CD4-positive, alpha-beta T cell treated with Interleukin-10 for 1 hour (primary cell): ENCODE measurements at regions not wholly inside any gene's neighbourhood (a gene's known extent, or its start where the extent isn't known, plus 50 kb on each side); places are given as distances from the start of the nearest gene placed in this dataset.
"Not testable (repeated sequence)": the region's sequence is repeated elsewhere in the genome, so short reads cannot be mapped to it uniquely, and the experiment has no call there.

ENCODE experiments used
- DNase-seq: peaks from one replicate; pipeline ENCODE4 v3.0.0-alpha.2; 2020

GRCh38 chr9:2523591-2523990, 98.0 kb upstream of the VLDLR start:
- no peak for DNase-seq

- no peak for DNase-seq
These were observed 97.0 kb upstream of the VLDLR start for GRCh38 chr9:2524601-2525000.

- DNase-seq: no peak
These were observed 96.4 kb upstream of the VLDLR start for GRCh38 chr9:2525147-2525546.

GRCh38 chr9:2526071-2526828, 95.3 kb upstream of the VLDLR start:
- DNase-seq: no peak

- DNase-seq: no peak
These were observed 90.1 kb upstream of the VLDLR start for GRCh38 chr9:2531481-2531880.

GRCh38 chr9:2536511-2536910, 85.1 kb upstream of the VLDLR start:
- no peak for DNase-seq

GRCh38 chr9:2545881-2546490, 75.6 kb upstream of the VLDLR start:
- no peak for DNase-seq

GRCh38 chr9:2555899-2556600, 65.5 kb upstream of the VLDLR start:
- not testable (repeated sequence) for DNase-seq

GRCh38 chr9:2557693-2558092, 63.9 kb upstream of the VLDLR start:
- no peak for DNase-seq

- DNase-seq: no peak
These were observed 62.1 kb upstream of the VLDLR start for GRCh38 chr9:2559192-2560152.

- DNase-seq: no peak
These were observed 61.4 kb upstream of the VLDLR start for GRCh38 chr9:2560180-2560579.

GRCh38 chr9:2565676-2566340, 55.8 kb upstream of the VLDLR start:
- no peak for DNase-seq

- no peak for DNase-seq
These were observed 53.7 kb upstream of the VLDLR start for GRCh38 chr9:2567922-2568321.

GRCh38 chr9:2568689-2569088, 52.9 kb upstream of the VLDLR start:
- DNase-seq: no peak

GRCh38 chr9:2570615-2571479, 50.7 kb upstream of the VLDLR start:
- peak; percentile 17 for DNase-seq
